AG04449 (cell line): ENCODE measurements at regions not wholly inside any gene's neighbourhood (a gene's known extent, or its start where the extent isn't known, plus 50 kb on each side); places are given as distances from the start of the nearest gene placed in this dataset.

Source experiments
- CTCF ChIA-PET: fragments of 350-600 bp; formaldehyde crosslinking; extraction: SDS; loops from one replicate; lab custom pipeline; 2021; ENCODE audit warnings: antibody characterized with exemption; lab: Yijun Ruan, JAX
- POLR2A ChIA-PET: fragments of 400-600, 350-600 bp; formaldehyde crosslinking; extraction: SDS; loops from one replicate; lab custom pipeline; 2020; ENCODE audit warnings: antibody characterized with exemption, inconsistent platforms; lab: Yijun Ruan, JAX
- DNase-seq: peaks from one replicate; pipeline ENCODE4 v3.0.0-alpha.2; 2010; ENCODE audit warnings: low read depth, low spot score
- H3K4me3 ChIP-seq: 2 replicates; pipeline ENCODE4 v1.5.1; 2011; ENCODE audit warnings: low read depth, mild to moderate bottlenecking, control low read depth, low read length
- TF ChIP-seq, protein P1 (sequence below): IDR thresholded peaks from one replicate; pipeline ENCODE4 v1.5.1; 2011; ENCODE audit warnings: mild to moderate bottlenecking, moderate library complexity, low read length, control low read depth, inconsistent platforms; ENCODE audit not compliant: insufficient read depth; ENCODE audit errors: missing control alignments

- DNase-seq, result no peak
- ChIA-PET CTCF (interaction anchor here (1.4 to 2.4 kb wide), 2 partner anchors 9 kb away, joined by 3 to 11 read pairs; no protein-coding TSS in a partner anchor), POLR2A (no interaction called here)
- H3K4me3 ChIP-seq, result no peak overlapping the region
- TF ChIP-seq, protein P1, sequence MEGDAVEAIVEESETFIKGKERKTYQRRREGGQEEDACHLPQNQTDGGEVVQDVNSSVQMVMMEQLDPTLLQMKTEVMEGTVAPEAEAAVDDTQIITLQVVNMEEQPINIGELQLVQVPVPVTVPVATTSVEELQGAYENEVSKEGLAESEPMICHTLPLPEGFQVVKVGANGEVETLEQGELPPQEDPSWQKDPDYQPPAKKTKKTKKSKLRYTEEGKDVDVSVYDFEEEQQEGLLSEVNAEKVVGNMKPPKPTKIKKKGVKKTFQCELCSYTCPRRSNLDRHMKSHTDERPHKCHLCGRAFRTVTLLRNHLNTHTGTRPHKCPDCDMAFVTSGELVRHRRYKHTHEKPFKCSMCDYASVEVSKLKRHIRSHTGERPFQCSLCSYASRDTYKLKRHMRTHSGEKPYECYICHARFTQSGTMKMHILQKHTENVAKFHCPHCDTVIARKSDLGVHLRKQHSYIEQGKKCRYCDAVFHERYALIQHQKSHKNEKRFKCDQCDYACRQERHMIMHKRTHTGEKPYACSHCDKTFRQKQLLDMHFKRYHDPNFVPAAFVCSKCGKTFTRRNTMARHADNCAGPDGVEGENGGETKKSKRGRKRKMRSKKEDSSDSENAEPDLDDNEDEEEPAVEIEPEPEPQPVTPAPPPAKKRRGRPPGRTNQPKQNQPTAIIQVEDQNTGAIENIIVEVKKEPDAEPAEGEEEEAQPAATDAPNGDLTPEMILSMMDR, result no peak
These were observed 105.8 kb downstream of the ALDH8A1 start for GRCh38 chr6:134844120-134844519.

- TF ChIP-seq, protein P1, result no peak
- POLR2A ChIA-PET, result no interaction called here
- CTCF ChIA-PET, result interaction anchor here (0.9 to 1.9 kb wide), 5 partner anchors 10 to 716 kb away, joined by 3 to 7 read pairs (median 4); no protein-coding TSS in a partner anchor
- no peak overlapping the region for H3K4me3 ChIP-seq
- DNase-seq, result no peak
These were observed 109.6 kb downstream of the ALDH8A1 start for GRCh38 chr6:134840086-134840867.

DNA sequence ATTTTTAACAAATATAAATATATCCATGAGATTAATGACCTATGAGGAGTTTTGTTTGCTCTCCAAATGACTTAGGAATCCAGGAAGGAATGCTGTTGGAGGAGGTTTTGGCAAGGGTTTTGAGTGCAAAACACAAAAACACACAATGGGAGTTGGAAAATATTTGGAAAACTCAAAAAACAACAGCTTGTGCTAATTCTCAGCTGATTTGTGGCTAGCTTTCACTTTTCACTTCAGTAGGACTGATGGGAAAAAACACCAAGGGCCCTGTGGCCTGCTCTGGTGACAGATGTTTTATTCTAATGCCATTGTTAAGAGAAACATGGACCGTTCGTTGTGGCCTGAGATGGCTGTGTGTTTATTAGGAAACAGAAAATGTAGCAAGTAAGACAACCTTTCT is 113.9 kb downstream of the ALDH8A1 start:
- ChIA-PET POLR2A (no interaction called here), CTCF (interaction anchor here (1.2 to 2.9 kb wide), 5 partner anchors 9 to 680 kb away, joined by 3 to 12 read pairs (median 8); no protein-coding TSS in a partner anchor)
- no peak overlapping the region for H3K4me3 ChIP-seq
- TF ChIP-seq, protein P1, result no peak
- no peak for DNase-seq

GRCh38 chr6:134830940-134831339 is 119.0 kb downstream of the ALDH8A1 start:
- ChIA-PET POLR2A (no interaction called here), CTCF (interaction anchor here (0.8 to 1.6 kb wide), 3 partner anchors 9 to 674 kb away, joined by 3 to 7 read pairs (median 3); no protein-coding TSS in a partner anchor)
- no peak overlapping the region for H3K4me3 ChIP-seq
- no peak for DNase-seq
- TF ChIP-seq, protein P1, result no peak

DNA sequence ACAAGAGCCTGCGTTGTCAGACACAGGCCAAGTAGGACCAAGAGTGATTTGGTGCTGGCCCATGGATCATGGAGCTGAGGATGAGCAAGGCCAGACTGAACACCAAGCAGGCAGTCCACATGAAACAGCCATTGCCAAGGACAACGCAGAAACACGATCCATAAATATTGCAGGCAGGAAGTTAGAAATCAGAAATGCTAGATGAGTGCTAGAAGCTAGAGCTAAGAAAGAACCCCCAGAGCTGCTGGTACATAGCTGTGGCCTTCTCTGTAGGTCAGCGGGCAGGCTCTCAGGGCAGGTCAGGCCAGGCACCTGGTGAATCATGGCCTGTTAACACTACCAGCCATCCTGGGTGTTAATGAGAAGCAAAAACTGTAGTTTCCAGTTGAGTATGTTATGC is 119.7 kb downstream of the ALDH8A1 start:
- no peak for DNase-seq
- no peak overlapping the region for H3K4me3 ChIP-seq
- ChIA-PET POLR2A (no interaction called here), CTCF (interaction anchor here (0.9 to 1.6 kb wide), 2 partner anchors 8 to 674 kb away, joined by 3 to 7 read pairs; no protein-coding TSS in a partner anchor)
- TF ChIP-seq, protein P1, result no peak

GRCh38 chr6:134828641-134829040 is 121.3 kb downstream of the ALDH8A1 start:
- no peak overlapping the region for H3K4me3 ChIP-seq
- no peak for DNase-seq
- TF ChIP-seq, protein P1, result no peak
- ChIA-PET CTCF (interaction anchor here (0.7 to 9.6 kb wide), 4 partner anchors 8 to 706 kb away, joined by 3 to 75 read pairs (median 26); no protein-coding TSS in a partner anchor), POLR2A (no interaction called here)
